Caco-2 (cell line): ENCODE measurements at regions not wholly inside any gene's neighbourhood (a gene's known extent, or its start where the extent isn't known, plus 50 kb on each side); places are given as distances from the start of the nearest gene placed in this dataset.

Source experiments
- BruUV-seq: library from RNA; stranded (reverse); fragments of 400-500 nt; replicated peaks from 2 replicates; lab custom pipeline; 2021; lab: Mats Ljungman, UMichigan
- CTCF ChIA-PET: fragments of 300-600 bp; sonication (Branson Sonifier 250); formaldehyde crosslinking; loops from one replicate; lab custom pipeline; 2022; ENCODE audit warnings: antibody characterized with exemption; lab: Charles Lee
- POLR2A ChIA-PET: fragments of 300-600 bp; sonication (Branson Sonifier 250); formaldehyde crosslinking; loops from one replicate; lab custom pipeline; 2022; ENCODE audit warnings: antibody characterized with exemption; lab: Charles Lee
- DNase-seq, 2 experiments: peaks; one replicate each; pipeline versions ENCODE4 v3.0.0 to v3.0.0-alpha.2; 2020 to 2022
- H3K27me3 ChIP-seq: replicated peaks from 2 replicates; pipeline ENCODE4 v1.6.0; 2011; ENCODE audit warnings: low read length; ENCODE audit not compliant: control insufficient read depth, insufficient read depth
- H3K36me3 ChIP-seq: 2 replicates; pipeline ENCODE4 v1.5.1; 2011; ENCODE audit warnings: low read length; ENCODE audit not compliant: control insufficient read depth, insufficient read depth
- H3K4me1 ChIP-seq: fragments of 250-450 bp; sonication (Bioruptor Pico); 2 replicates; pipeline ENCODE4 v1.5.1; 2020; ENCODE audit warnings: mild to moderate bottlenecking
- H3K4me3 ChIP-seq: 2 replicates; pipeline ENCODE4 v1.5.1; 2011; ENCODE audit warnings: low read depth, mild to moderate bottlenecking, control low read depth, low read length
- H3K9me3 ChIP-seq: fragments of 250-450 bp; sonication (Bioruptor Pico); 2 replicates; pipeline ENCODE4 v1.5.1; 2020; ENCODE audit warnings: mild to moderate bottlenecking, moderate library complexity
- H3K27ac Mint-ChIP-seq: one replicate; pipeline ENCODE4 v1.8.0; 2022; ENCODE audit warnings: mixed read lengths; ENCODE audit not compliant: unreplicated experiment
- H3K27me3 Mint-ChIP-seq: one replicate; pipeline ENCODE4 v1.8.0; 2022; ENCODE audit warnings: mixed read lengths; ENCODE audit not compliant: insufficient read depth, unreplicated experiment
- H3K36me3 Mint-ChIP-seq: one replicate; pipeline ENCODE4 v1.8.0; 2022; ENCODE audit warnings: mild to moderate bottlenecking, mixed read lengths; ENCODE audit not compliant: insufficient read depth, unreplicated experiment
- H3K4me1 Mint-ChIP-seq: one replicate; pipeline ENCODE4 v1.8.0; 2022; ENCODE audit warnings: low read depth, mixed read lengths; ENCODE audit not compliant: unreplicated experiment
- H3K4me3 Mint-ChIP-seq: one replicate; pipeline ENCODE4 v1.8.0; 2022; ENCODE audit warnings: mild to moderate bottlenecking, moderate library complexity, mixed read lengths; ENCODE audit not compliant: unreplicated experiment
- H3K9me3 Mint-ChIP-seq: one replicate; pipeline ENCODE4 v1.8.0; 2022; ENCODE audit warnings: mixed read lengths; ENCODE audit not compliant: unreplicated experiment
- intact Hi-C: fragments of 100-400 bp; cut with micrococcal nuclease; formaldehyde crosslinking; loops from one replicate; pipeline ENCODE4 v1.10.0; 2022; ENCODE audit not compliant: unreplicated experiment
- TF ChIP-seq, protein P1 (sequence below), 2 experiments: fragments of 200-600 bp in 1 of 2; IDR thresholded peaks; 1 replicate in 1 of 2; 2 replicates in 1 of 2; pipeline versions ENCODE4 v1.5.1 to v1.8.0; 2011 to 2022; ENCODE audit warnings: antibody characterized with exemption in 1 of 2, control low read depth in 1 of 2, inconsistent platforms in 1 of 2, low read depth in 1 of 2, low read length in 1 of 2, mild to moderate bottlenecking in 1 of 2, moderate library complexity in 1 of 2; ENCODE audit not compliant: insufficient read depth in 1 of 2, severe bottlenecking in 1 of 2, unreplicated experiment in 1 of 2

DNA sequence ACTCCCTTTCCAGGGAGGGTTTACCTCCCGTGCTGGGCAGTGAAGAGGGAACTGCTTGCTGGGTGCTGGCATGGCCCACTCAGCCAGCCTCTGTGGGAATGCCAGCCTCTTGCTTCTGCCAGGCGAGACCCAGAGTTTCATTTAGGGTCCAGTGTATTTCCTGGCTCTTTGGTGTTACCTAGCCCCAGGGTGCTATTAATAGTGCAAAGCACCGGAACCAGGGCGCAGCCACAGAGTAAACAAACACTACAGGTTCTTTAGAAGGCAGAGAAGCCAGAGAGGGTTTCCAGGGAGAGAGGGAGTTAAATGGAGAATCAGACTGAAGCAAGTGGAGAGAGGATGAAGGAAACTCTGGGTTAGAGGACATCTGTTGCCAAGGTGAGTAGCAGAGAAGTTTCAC is 74.9 kb upstream of the SPATA13 start:
- no peak overlapping the region for H3K27ac Mint-ChIP-seq
- peaks cover 3% of the 10 kb centered on the region for H3K27me3 Mint-ChIP-seq
- no peaks in the 10 kb centered on the region for H3K36me3 Mint-ChIP-seq
- peaks cover 13% of the 10 kb centered on the region for H3K4me1 Mint-ChIP-seq
- POLR2A ChIA-PET: no interaction called here
- H3K27me3 ChIP-seq: no peaks in the 10 kb centered on the region
- intact Hi-C loops: no loop called here
- BruUV-seq: no TSS peak
- no peaks in the 10 kb centered on the region for H3K4me1 ChIP-seq
- CTCF ChIA-PET: no interaction called here
- no peak overlapping the region for H3K4me3 Mint-ChIP-seq
- no peaks in the 10 kb centered on the region for H3K9me3 Mint-ChIP-seq
- no peaks in the 10 kb centered on the region for H3K36me3 ChIP-seq
- TF ChIP-seq, protein P1, sequence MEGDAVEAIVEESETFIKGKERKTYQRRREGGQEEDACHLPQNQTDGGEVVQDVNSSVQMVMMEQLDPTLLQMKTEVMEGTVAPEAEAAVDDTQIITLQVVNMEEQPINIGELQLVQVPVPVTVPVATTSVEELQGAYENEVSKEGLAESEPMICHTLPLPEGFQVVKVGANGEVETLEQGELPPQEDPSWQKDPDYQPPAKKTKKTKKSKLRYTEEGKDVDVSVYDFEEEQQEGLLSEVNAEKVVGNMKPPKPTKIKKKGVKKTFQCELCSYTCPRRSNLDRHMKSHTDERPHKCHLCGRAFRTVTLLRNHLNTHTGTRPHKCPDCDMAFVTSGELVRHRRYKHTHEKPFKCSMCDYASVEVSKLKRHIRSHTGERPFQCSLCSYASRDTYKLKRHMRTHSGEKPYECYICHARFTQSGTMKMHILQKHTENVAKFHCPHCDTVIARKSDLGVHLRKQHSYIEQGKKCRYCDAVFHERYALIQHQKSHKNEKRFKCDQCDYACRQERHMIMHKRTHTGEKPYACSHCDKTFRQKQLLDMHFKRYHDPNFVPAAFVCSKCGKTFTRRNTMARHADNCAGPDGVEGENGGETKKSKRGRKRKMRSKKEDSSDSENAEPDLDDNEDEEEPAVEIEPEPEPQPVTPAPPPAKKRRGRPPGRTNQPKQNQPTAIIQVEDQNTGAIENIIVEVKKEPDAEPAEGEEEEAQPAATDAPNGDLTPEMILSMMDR (IDR thresholded peaks at IDR 0.05; ENCODE audit: insufficient read depth in 1 of 2, low read depth in 1 of 2, low read length in 1 of 2, severe bottlenecking in 1 of 2, unreplicated experiment in 1 of 2): no peak
- H3K9me3 ChIP-seq: no peaks in the 10 kb centered on the region
- no peak overlapping the region for H3K4me3 ChIP-seq
- DNase-seq: no peak

DNA sequence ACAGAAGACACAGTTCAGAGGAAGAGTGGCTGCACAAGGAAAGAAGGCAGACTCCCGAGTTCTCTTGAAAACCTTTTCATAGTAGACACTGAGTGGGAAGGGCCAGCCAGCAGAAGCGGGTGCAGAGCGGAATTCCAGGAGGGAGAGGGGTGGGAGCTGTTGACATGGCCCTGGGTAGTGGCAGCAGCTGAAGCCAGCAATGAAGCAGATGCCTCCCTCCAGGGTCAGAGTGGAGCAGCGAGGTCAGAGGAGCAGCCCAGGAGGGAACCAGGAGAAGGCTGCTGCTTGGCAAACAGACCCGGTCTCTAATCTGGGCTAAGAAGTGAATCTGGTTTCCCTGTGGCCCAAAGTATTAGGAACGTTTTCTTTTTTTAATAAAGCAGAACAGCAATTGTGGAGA is 73.9 kb upstream of the SPATA13 start:
- intact Hi-C loops: no loop called here
- peaks cover 13% of the 10 kb centered on the region for H3K4me1 Mint-ChIP-seq
- no TSS peak for BruUV-seq
- no peak overlapping the region for H3K27ac Mint-ChIP-seq
- no peak overlapping the region for H3K4me3 ChIP-seq
- ChIA-PET POLR2A (no interaction called here), CTCF (no interaction called here)
- no peaks in the 10 kb centered on the region for H3K4me1 ChIP-seq
- H3K4me3 Mint-ChIP-seq: no peak overlapping the region
- no peak for DNase-seq
- TF ChIP-seq, protein P1 (IDR thresholded peaks at IDR 0.05; ENCODE audit: insufficient read depth in 1 of 2, low read depth in 1 of 2, low read length in 1 of 2, severe bottlenecking in 1 of 2, unreplicated experiment in 1 of 2): no peak
- no peaks in the 10 kb centered on the region for H3K36me3 Mint-ChIP-seq
- H3K9me3 Mint-ChIP-seq: no peaks in the 10 kb centered on the region
- peaks cover 3% of the 10 kb centered on the region for H3K27me3 Mint-ChIP-seq
- H3K27me3 ChIP-seq: no peaks in the 10 kb centered on the region
- no peaks in the 10 kb centered on the region for H3K36me3 ChIP-seq
- H3K9me3 ChIP-seq: no peaks in the 10 kb centered on the region

DNA sequence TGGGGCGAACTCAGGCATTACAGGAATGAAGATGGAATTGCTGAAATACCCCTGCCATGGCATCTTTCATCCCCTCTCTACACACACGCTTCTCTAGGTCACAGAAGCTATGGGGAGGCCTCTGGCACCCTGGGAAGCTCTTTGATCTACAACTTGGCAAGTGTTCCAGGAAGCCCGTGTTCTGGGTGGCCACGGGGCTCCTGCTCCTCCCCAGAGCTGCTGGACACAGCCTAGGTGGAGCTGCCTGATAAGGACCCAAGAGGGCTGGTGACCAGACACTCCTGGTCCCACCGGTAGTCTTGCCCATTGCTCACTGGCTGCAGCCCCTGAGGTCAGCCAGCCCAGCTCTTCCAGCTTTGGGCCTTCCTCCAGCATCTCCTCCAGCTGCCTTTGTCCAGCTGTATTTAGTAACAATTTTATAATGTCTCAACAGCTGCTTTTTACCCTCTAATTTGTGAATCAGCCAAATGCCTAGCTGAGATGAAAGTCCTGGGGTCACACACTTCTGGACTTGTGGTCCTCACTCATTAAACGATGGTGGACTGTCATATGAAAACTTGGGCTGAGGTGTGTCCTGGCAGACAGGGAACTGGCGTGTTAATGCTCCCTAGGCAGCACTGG is 72.8 kb upstream of the SPATA13 start:
- H3K27me3 Mint-ChIP-seq: peaks cover 3% of the 10 kb centered on the region
- CTCF ChIA-PET: no interaction called here
- no peak overlapping the region for H3K27ac Mint-ChIP-seq
- no peaks in the 10 kb centered on the region for H3K9me3 Mint-ChIP-seq
- POLR2A ChIA-PET: interaction anchor here (0.6 kb wide), 1 partner anchor 9 kb away, joined by 3 read pairs; no protein-coding TSS in a partner anchor
- BruUV-seq: no TSS peak
- Histone ChIP-seq H3K36me3 (no peaks in the 10 kb centered on the region), H3K4me1 (no peaks in the 10 kb centered on the region), H3K27me3 (no peaks in the 10 kb centered on the region), H3K4me3 (no peak overlapping the region), H3K9me3 (no peaks in the 10 kb centered on the region)
- TF ChIP-seq, protein P1 (IDR thresholded peaks at IDR 0.05; ENCODE audit: insufficient read depth in 1 of 2, low read depth in 1 of 2, low read length in 1 of 2, severe bottlenecking in 1 of 2, unreplicated experiment in 1 of 2): no peak
- no peak for DNase-seq
- intact Hi-C loops: no loop called here
- H3K36me3 Mint-ChIP-seq: no peaks in the 10 kb centered on the region
- peaks cover 13% of the 10 kb centered on the region for H3K4me1 Mint-ChIP-seq
- no peak overlapping the region for H3K4me3 Mint-ChIP-seq
